NCI-H1694 (cell line): ENCODE measurements at regions not wholly inside any gene's neighbourhood (a gene's known extent, or its start where the extent isn't known, plus 50 kb on each side); places are given as distances from the start of the nearest gene placed in this dataset.
"Not testable (repeated sequence)": the region's sequence is repeated elsewhere in the genome, so short reads cannot be mapped to it uniquely, and the experiment has no call there.

Experiments used
- DNase-seq: peaks from one replicate; lab custom pipeline; 2025; lab: John Stamatoyannopoulos, UW

- no peak for DNase-seq
Observed at GRCh38 chr6:55957961-55958422, 82.6 kb upstream of the BMP5 start.

- no peak for DNase-seq
Observed at GRCh38 chr6:55955684-55956083, 80.3 kb upstream of the BMP5 start.

- DNase-seq, result no peak
Observed at GRCh38 chr6:55954436-55954835, 79.0 kb upstream of the BMP5 start.

- peak; percentile 51 for DNase-seq
Observed at GRCh38 chr6:55953335-55953734, 77.9 kb upstream of the BMP5 start.

GRCh38 chr6:55950071-55950814 is 74.9 kb upstream of the BMP5 start:
- DNase-seq, result no peak

GRCh38 chr6:55943329-55943728 is 67.9 kb upstream of the BMP5 start:
- DNase-seq, result no peak

- DNase-seq, result no peak
Observed at GRCh38 chr6:55941702-55942101, 66.3 kb upstream of the BMP5 start.

- DNase-seq, result no peak
Observed at GRCh38 chr6:55937951-55938690, 62.7 kb upstream of the BMP5 start.

GRCh38 chr6:55937261-55937947 is 62.0 kb upstream of the BMP5 start:
- DNase-seq, result no peak

- no peak for DNase-seq
Observed at GRCh38 chr6:55931101-55931500, 55.7 kb upstream of the BMP5 start.

- DNase-seq, result not testable (repeated sequence)
Observed at GRCh38 chr6:55927713-55928112, 52.3 kb upstream of the BMP5 start.

- no peak for DNase-seq
Observed at GRCh38 chr6:55925292-55925691, 49.9 kb upstream of the BMP5 start.
